ENCODE measurements at regions not wholly inside any gene's neighbourhood (a gene's known extent, or its start where the extent isn't known, plus 50 kb on each side); places are given as distances from the start of the nearest gene placed in this dataset.

DNA sequence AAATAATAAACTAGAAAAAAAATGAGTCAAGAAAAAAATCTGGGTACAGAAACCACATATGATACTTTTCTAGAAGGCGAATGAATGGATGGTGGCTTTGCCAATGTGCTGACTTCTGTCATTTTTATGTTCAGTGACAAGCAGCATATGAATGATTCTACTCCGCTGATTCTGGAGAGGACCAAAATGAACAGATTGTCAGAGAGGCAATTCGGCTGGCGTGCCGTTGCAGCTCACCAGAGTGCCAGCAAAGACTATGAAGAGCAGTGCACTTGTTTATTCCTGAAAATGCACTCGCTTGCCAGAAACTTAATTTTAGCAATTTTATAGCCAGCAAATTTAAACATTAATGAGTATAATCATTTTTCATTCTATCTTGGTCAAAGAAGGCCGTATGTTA, 105.9 kb upstream of the NYAP2 start:
- H3K9me1 ChIP-seq (ENCODE audit: control insufficient read depth, extremely low read depth, insufficient read depth, low read length), result no peaks in the 10 kb centered on the region
- H3K4me1 ChIP-seq (ENCODE audit: control insufficient read depth, extremely low read depth, insufficient read depth, low read length), result no peaks in the 10 kb centered on the region
- H3K4me3 ChIP-seq (ENCODE audit: control insufficient read depth in 2 of 3, extremely low read depth in 1 of 3, insufficient read depth in 2 of 3, low read depth in 1 of 3, low read length in 3 of 3), result no peak overlapping the region
- no peak overlapping the region for H2AFZ ChIP-seq (ENCODE audit: control insufficient read depth, low read length)
- no peaks in the 10 kb centered on the region for H3K36me3 ChIP-seq (ENCODE audit: control insufficient read depth in 2 of 2, extremely low read depth in 1 of 2, insufficient read depth in 2 of 2, low read length in 2 of 2)
- H3K79me2 ChIP-seq (ENCODE audit: control insufficient read depth, insufficient read depth, low read length), result no peaks in the 10 kb centered on the region
- no peak overlapping the region for H3K4me2 ChIP-seq (ENCODE audit: control insufficient read depth, extremely low read depth, insufficient read depth, low read depth, low read length)
- DNase-seq (ENCODE audit: low read depth, low spot score) (no peak), FAIRE-seq (no peak)
- dilution Hi-C loops (cut with MboI; ENCODE audit: extremely low pct_ligation_motif_present, low sequenced_read_pairs), result no loop called here
- no peaks in the 10 kb centered on the region for H3K9me3 ChIP-seq (ENCODE audit: control insufficient read depth, low read depth, low read length)
- no peak for TF ChIP-seq EZH2 (IDR thresholded peaks at IDR 0.05; ENCODE audit: low read length)
- TF ChIP-seq, protein P1, sequence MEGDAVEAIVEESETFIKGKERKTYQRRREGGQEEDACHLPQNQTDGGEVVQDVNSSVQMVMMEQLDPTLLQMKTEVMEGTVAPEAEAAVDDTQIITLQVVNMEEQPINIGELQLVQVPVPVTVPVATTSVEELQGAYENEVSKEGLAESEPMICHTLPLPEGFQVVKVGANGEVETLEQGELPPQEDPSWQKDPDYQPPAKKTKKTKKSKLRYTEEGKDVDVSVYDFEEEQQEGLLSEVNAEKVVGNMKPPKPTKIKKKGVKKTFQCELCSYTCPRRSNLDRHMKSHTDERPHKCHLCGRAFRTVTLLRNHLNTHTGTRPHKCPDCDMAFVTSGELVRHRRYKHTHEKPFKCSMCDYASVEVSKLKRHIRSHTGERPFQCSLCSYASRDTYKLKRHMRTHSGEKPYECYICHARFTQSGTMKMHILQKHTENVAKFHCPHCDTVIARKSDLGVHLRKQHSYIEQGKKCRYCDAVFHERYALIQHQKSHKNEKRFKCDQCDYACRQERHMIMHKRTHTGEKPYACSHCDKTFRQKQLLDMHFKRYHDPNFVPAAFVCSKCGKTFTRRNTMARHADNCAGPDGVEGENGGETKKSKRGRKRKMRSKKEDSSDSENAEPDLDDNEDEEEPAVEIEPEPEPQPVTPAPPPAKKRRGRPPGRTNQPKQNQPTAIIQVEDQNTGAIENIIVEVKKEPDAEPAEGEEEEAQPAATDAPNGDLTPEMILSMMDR (optimal IDR thresholded peaks at IDR 0.05 in 1 of 3, IDR thresholded peaks at IDR 0.05 in 1 of 3, conservative IDR thresholded peaks at IDR 0.05 in 1 of 3; ENCODE audit: extremely low read depth in 1 of 3, insufficient read depth in 2 of 3, low read length in 3 of 3), result no peak
- H3K27me3 ChIP-seq (ENCODE audit: control insufficient read depth, extremely low read depth, insufficient read depth, low read length), result no peaks in the 10 kb centered on the region
- no peak overlapping the region for H3K9ac ChIP-seq (ENCODE audit: control insufficient read depth, extremely low read depth, insufficient read depth, low read length)
- no peaks in the 10 kb centered on the region for H4K20me1 ChIP-seq (ENCODE audit: control insufficient read depth, extremely low read depth, insufficient read depth, low read length)
- H3K27ac ChIP-seq (ENCODE audit: control insufficient read depth, insufficient read depth, low read length), result no peak overlapping the region

DNA sequence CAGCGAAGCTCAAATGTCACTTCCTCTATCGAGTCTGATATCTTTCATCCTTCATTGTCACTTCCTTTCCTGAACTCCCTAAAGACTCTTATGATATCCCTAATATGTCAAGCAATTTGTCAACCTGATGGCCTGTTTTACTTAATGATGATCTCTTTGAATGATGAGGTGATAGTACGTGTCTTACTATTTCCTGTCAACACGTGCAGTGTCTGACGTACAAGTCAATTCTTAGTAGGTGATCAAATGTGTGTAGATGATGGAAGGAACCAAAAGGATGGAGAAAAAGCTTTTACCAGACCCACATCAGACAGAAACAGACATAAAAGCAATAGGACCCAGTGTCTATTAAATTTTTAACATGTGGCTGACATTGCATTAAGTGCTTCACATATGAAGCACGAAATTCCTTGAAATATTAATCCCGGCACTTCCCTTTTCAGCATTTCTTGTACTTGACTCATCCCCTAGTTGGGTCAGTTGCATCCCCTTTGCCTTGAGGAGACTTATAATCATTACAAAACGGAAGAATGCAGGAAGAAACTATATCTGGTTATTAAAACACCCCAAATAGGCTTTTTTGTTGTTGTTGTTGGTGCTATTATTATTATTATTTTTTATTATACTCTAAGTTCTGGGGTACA, 108.6 kb upstream of the NYAP2 start:
- DNase-seq (ENCODE audit: low read depth, low spot score) (no peak), FAIRE-seq (no peak)
- Histone ChIP-seq H3K4me3 (ENCODE audit: control insufficient read depth in 2 of 3, extremely low read depth in 1 of 3, insufficient read depth in 2 of 3, low read depth in 1 of 3, low read length in 3 of 3) (no peak overlapping the region), H3K4me1 (ENCODE audit: control insufficient read depth, extremely low read depth, insufficient read depth, low read length) (no peaks in the 10 kb centered on the region), H3K4me2 (ENCODE audit: control insufficient read depth, extremely low read depth, insufficient read depth, low read depth, low read length) (no peak overlapping the region), H3K9me3 (ENCODE audit: control insufficient read depth, low read depth, low read length) (no peaks in the 10 kb centered on the region), H3K27ac (ENCODE audit: control insufficient read depth, insufficient read depth, low read length) (no peak overlapping the region), H3K79me2 (ENCODE audit: control insufficient read depth, insufficient read depth, low read length) (no peaks in the 10 kb centered on the region), H3K27me3 (ENCODE audit: control insufficient read depth, extremely low read depth, insufficient read depth, low read length) (no peaks in the 10 kb centered on the region), H3K36me3 (ENCODE audit: control insufficient read depth in 2 of 2, extremely low read depth in 1 of 2, insufficient read depth in 2 of 2, low read length in 2 of 2) (no peaks in the 10 kb centered on the region), H2AFZ (ENCODE audit: control insufficient read depth, low read length) (no peak overlapping the region), H4K20me1 (ENCODE audit: control insufficient read depth, extremely low read depth, insufficient read depth, low read length) (no peaks in the 10 kb centered on the region), H3K9me1 (ENCODE audit: control insufficient read depth, extremely low read depth, insufficient read depth, low read length) (no peaks in the 10 kb centered on the region), H3K9ac (ENCODE audit: control insufficient read depth, extremely low read depth, insufficient read depth, low read length) (no peak overlapping the region)
- dilution Hi-C loops (cut with MboI; ENCODE audit: extremely low pct_ligation_motif_present, low sequenced_read_pairs), result no loop called here
- TF ChIP-seq, protein P1 (optimal IDR thresholded peaks at IDR 0.05 in 1 of 3, IDR thresholded peaks at IDR 0.05 in 1 of 3, conservative IDR thresholded peaks at IDR 0.05 in 1 of 3; ENCODE audit: extremely low read depth in 1 of 3, insufficient read depth in 2 of 3, low read length in 3 of 3), result no peak

Measured in keratinocyte (primary cell).